ENCODE measurements at regions not wholly inside any gene's neighbourhood (a gene's known extent, or its start where the extent isn't known, plus 50 kb on each side); places are given as distances from the start of the nearest gene placed in this dataset.

- no peak for TF ChIP-seq CHD7 (IDR thresholded peaks at IDR 0.05; ENCODE audit: insufficient replicate concordance, low read length)
- TF ChIP-seq PHF8 (conservative IDR thresholded peaks at IDR 0.05; ENCODE audit: low read depth, low read length), result no peak
- TF ChIP-seq BACH1 (IDR thresholded peaks at IDR 0.05; ENCODE audit: low read length), result no peak
- no peak for TF ChIP-seq POU5F1 (IDR thresholded peaks at IDR 0.05; ENCODE audit: low read depth, low read length)
Measured at GRCh38 chr4:121238461-121238860, 74.3 kb upstream of the TNIP3 start (continued).
